ENCODE measurements at regions not wholly inside any gene's neighbourhood (a gene's known extent, or its start where the extent isn't known, plus 50 kb on each side); places are given as distances from the start of the nearest gene placed in this dataset.

- no peaks in the 10 kb centered on the region for H3K27me3 ChIP-seq (ENCODE audit: insufficient read depth, low read depth)
- BruUV-seq (replicated peaks): no TSS peak
- no peak overlapping the region for H2AFZ ChIP-seq
- no peak overlapping the region for H3K27ac ChIP-seq
- no peak overlapping the region for H3K4me2 ChIP-seq
- no peaks in the 10 kb centered on the region for H3K4me1 ChIP-seq (replicated peaks; ENCODE audit: insufficient read depth)
- DNase-seq: no peak
- intact Hi-C loops (cut with micrococcal nuclease; ENCODE audit: unreplicated experiment): no loop called here
- POLR2A ChIA-PET (ENCODE audit: unreplicated experiment): no interaction called here
- no peaks in the 10 kb centered on the region for H3K79me2 ChIP-seq (ENCODE audit: low read depth)
- H3K36me3 ChIP-seq (ENCODE audit: low read depth): no peaks in the 10 kb centered on the region
- peaks cover 3% of the 10 kb centered on the region; the same call in 1 of the 2 replicates for H3K9me3 ChIP-seq (ENCODE audit: insufficient read depth, low read depth)
- H4K20me1 ChIP-seq (ENCODE audit: insufficient read depth): no peaks in the 10 kb centered on the region
- no peaks in the 10 kb centered on the region; the same call in 1 of the 2 replicates for H3K9me2 ChIP-seq (ENCODE audit: insufficient read depth)
- no peaks in the 10 kb centered on the region for H3F3A ChIP-seq (ENCODE audit: insufficient read depth, low read depth)
- TF ChIP-seq EZH2 (IDR thresholded peaks at IDR 0.05; ENCODE audit: low read depth) (no peak), CTCF (conservative IDR thresholded peaks at IDR 0.05) (no peak)
- CTCF ChIA-PET: interaction anchor here (0.5 kb wide), 1 partner anchor 76 kb away, joined by 3 read pairs; no protein-coding TSS in a partner anchor
- H3K4me3 ChIP-seq: no peak overlapping the region
Measured at GRCh38 chr2:122545821-122546220, 790.4 kb downstream of the TSN start.

GRCh38 chr2:122562775-122563174 is 807.3 kb downstream of the TSN start:
- Histone ChIP-seq H3K4me3 (no peak overlapping the region), H3K36me3 (ENCODE audit: low read depth) (no peaks in the 10 kb centered on the region), H3K9me2 (ENCODE audit: insufficient read depth) (no peaks in the 10 kb centered on the region), H3K9me3 (ENCODE audit: insufficient read depth, low read depth) (no peaks in the 10 kb centered on the region), H3K79me2 (ENCODE audit: low read depth) (no peaks in the 10 kb centered on the region), H3K27me3 (ENCODE audit: insufficient read depth, low read depth) (peaks cover 12% of the 10 kb centered on the region; the same call in 1 of the 2 replicates), H3F3A (ENCODE audit: insufficient read depth, low read depth) (no peaks in the 10 kb centered on the region), H3K4me2 (no peak overlapping the region), H3K27ac (no peak overlapping the region), H4K20me1 (ENCODE audit: insufficient read depth) (no peaks in the 10 kb centered on the region), H2AFZ (no peak overlapping the region), H3K4me1 (replicated peaks; ENCODE audit: insufficient read depth) (no peaks in the 10 kb centered on the region)
- ChIA-PET POLR2A (ENCODE audit: unreplicated experiment) (no interaction called here), CTCF (no interaction called here)
- no peak for DNase-seq
- no TSS peak for BruUV-seq (replicated peaks)
- intact Hi-C loops (cut with micrococcal nuclease; ENCODE audit: unreplicated experiment): no loop called here
- TF ChIP-seq EZH2 (IDR thresholded peaks at IDR 0.05; ENCODE audit: low read depth) (no peak), CTCF (conservative IDR thresholded peaks at IDR 0.05) (no peak)

- Histone ChIP-seq H3K9me3 (ENCODE audit: insufficient read depth, low read depth) (no peaks in the 10 kb centered on the region), H4K20me1 (ENCODE audit: insufficient read depth) (no peaks in the 10 kb centered on the region), H3K4me2 (no peak overlapping the region), H3K27me3 (ENCODE audit: insufficient read depth, low read depth) (peaks cover 12% of the 10 kb centered on the region; the same call in 1 of the 2 replicates), H3K79me2 (ENCODE audit: low read depth) (no peaks in the 10 kb centered on the region), H3K4me1 (replicated peaks; ENCODE audit: insufficient read depth) (no peaks in the 10 kb centered on the region), H3K36me3 (ENCODE audit: low read depth) (no peaks in the 10 kb centered on the region), H3K27ac (no peak overlapping the region), H3K9me2 (ENCODE audit: insufficient read depth) (no peaks in the 10 kb centered on the region), H3F3A (ENCODE audit: insufficient read depth, low read depth) (no peaks in the 10 kb centered on the region), H3K4me3 (no peak overlapping the region), H2AFZ (no peak overlapping the region)
- TF ChIP-seq CTCF (conservative IDR thresholded peaks at IDR 0.05) (no peak), EZH2 (IDR thresholded peaks at IDR 0.05; ENCODE audit: low read depth) (no peak)
- ChIA-PET POLR2A (ENCODE audit: unreplicated experiment) (no interaction called here), CTCF (no interaction called here)
- no TSS peak for BruUV-seq (replicated peaks)
- no peak for DNase-seq
- intact Hi-C loops (cut with micrococcal nuclease; ENCODE audit: unreplicated experiment): no loop called here
Measured at GRCh38 chr2:122563781-122564180, 808.3 kb downstream of the TSN start.

All from PC-9 (cell line).